K562 (cell line): ENCODE measurements at regions not wholly inside any gene's neighbourhood (a gene's known extent, or its start where the extent isn't known, plus 50 kb on each side); places are given as distances from the start of the nearest gene placed in this dataset.

Source experiments
- CHD7 ChIP-seq: fragments of 200-600 bp; sonication (generic); IDR thresholded peaks from one replicate; pipeline ENCODE4 v1.6.1; 2012; ENCODE audit warnings: mild to moderate bottlenecking, low read depth, low read length, inconsistent platforms
- DPF2 ChIP-seq: fragments of 450-650 bp; IDR thresholded peaks from 2 replicates; pipeline ENCODE4 v1.6.1; 2016
- HMG20A ChIP-seq: fragments of 450-650 bp; formaldehyde crosslinking; conservative IDR thresholded peaks from 2 replicates; pipeline ENCODE4 v1.4.0; 2020; ENCODE audit warnings: mild to moderate bottlenecking, mixed read lengths
- IFI16 ChIP-seq: fragments of 250-450 bp; sonication (Bioruptor Pico); IDR thresholded peaks from 2 replicates; pipeline ENCODE4 v2.1.2; 2022; ENCODE audit warnings: mild to moderate bottlenecking, inconsistent platforms
- IRF9 ChIP-seq: fragments of 450-650 bp; IDR thresholded peaks from 2 replicates; pipeline ENCODE4 v1.6.1; 2016; ENCODE audit warnings: missing biosample characterization, missing genetic modification characterization
- MECOM ChIP-seq: fragments of 250-450 bp; sonication (Bioruptor Pico); IDR thresholded peaks from 2 replicates; pipeline ENCODE4 v1.8.0; 2022; ENCODE audit warnings: inconsistent platforms
- MED1 ChIP-seq: sonication (generic); formaldehyde crosslinking; IDR thresholded peaks from 2 replicates; pipeline ENCODE4 v1.8.1; 2023; ENCODE audit warnings: missing genetic modification reagents, borderline replicate concordance
- MTA2 ChIP-seq: fragments of 450-650 bp; IDR thresholded peaks from 2 replicates; pipeline ENCODE4 v1.6.1; 2016; ENCODE audit warnings: low read depth
- PHB2 ChIP-seq: fragments of 450-650 bp; IDR thresholded peaks from 2 replicates; pipeline ENCODE4 v1.6.1; 2017; ENCODE audit warnings: low read depth
- POLR3A ChIP-seq: IDR thresholded peaks from 2 replicates; pipeline ENCODE4 v1.6.1; 2011; ENCODE audit warnings: borderline replicate concordance, mild to moderate bottlenecking, moderate library complexity; ENCODE audit not compliant: insufficient read length, insufficient read depth; ENCODE audit errors: extremely low read depth
- RCOR1 ChIP-seq, 2 experiments: IDR thresholded peaks; 2 replicates each; pipeline ENCODE4 v1.6.1; 2012; ENCODE audit warnings: low read depth in 2 of 2, low read length in 2 of 2, borderline replicate concordance in 1 of 2, improper control_type of control experiment in 1 of 2
- SMAD3 ChIP-seq: fragments of 450-650 bp; formaldehyde crosslinking; conservative IDR thresholded peaks from 2 replicates; pipeline ENCODE4 v1.4.0; 2020; ENCODE audit warnings: mild to moderate bottlenecking
- SOX6 ChIP-seq: fragments of 450-650 bp; IDR thresholded peaks from 2 replicates; pipeline ENCODE4 v1.6.1; 2014; ENCODE audit warnings: mild to moderate bottlenecking
- TF ChIP-seq, protein P1 (sequence below), 2 experiments: IDR thresholded peaks; 2 replicates each; pipeline ENCODE4 v1.6.1; 2011; ENCODE audit warnings: borderline replicate concordance in 1 of 2, control low read depth in 1 of 2, low read depth in 1 of 2, low read length in 1 of 2, mild to moderate bottlenecking in 1 of 2, mixed read lengths in 1 of 2, moderate library complexity in 1 of 2; ENCODE audit not compliant: insufficient read depth in 1 of 2, insufficient read length in 1 of 2, poor library complexity in 1 of 2, severe bottlenecking in 1 of 2; ENCODE audit errors: extremely low read depth in 1 of 2

DNA sequence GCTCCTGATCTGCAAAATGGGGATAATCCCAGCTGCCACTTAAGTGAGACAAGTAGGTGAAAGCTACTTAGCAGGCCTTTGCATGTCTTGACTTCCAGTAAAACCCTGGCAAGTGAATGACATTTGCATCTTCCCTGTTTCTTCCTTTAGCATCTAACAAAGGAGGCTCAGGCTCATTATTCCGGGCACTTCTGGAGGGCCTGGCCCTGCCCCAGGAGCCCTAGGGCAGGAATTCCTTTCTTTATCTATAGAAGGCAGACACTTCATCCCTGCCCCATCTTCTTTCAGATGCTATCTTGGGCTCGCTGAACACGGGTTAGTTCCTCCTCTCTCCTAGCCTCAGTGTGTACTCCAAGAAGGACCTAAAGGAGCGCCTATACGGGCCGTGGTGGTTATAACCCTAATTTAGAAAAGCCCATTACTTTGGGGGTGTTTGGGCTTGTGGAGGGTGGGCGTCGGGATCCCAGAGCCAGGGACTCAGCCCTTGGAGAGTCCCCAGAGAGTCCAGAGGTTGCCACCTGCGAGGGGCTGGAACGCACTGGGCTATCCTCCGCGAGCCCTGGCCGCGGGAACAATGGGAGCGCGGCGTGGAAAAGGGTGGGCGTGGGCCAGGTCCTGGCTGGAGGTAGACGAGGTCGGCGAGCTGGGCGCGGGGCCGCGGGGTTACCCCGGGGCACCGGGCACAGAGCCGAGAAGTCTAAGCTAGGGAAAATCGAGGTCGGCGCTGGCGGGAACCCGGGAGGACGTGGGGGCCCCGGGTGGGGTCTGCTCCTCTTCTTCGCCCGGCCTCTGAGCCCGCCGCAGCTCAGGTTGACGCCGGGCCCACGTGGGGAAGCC lies 62.8 kb upstream of the EPB41L1 start (continued):
- TF ChIP-seq, protein P1, sequence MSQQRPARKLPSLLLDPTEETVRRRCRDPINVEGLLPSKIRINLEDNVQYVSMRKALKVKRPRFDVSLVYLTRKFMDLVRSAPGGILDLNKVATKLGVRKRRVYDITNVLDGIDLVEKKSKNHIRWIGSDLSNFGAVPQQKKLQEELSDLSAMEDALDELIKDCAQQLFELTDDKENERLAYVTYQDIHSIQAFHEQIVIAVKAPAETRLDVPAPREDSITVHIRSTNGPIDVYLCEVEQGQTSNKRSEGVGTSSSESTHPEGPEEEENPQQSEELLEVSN (IDR thresholded peaks at IDR 0.05; ENCODE audit: borderline replicate concordance in 1 of 2, extremely low read depth in 1 of 2, insufficient read depth in 1 of 2, insufficient read length in 1 of 2, low read depth in 1 of 2, low read length in 1 of 2, poor library complexity in 1 of 2, severe bottlenecking in 1 of 2): peak in 1 of 2 experiments; percentile 50
- peak; percentile 16; the same call in 1 of the 2 replicates for TF ChIP-seq SOX6
- no peak for TF ChIP-seq POLR3A
- no peak for TF ChIP-seq MED1 (CRISPR knock-in tag)
- peak; percentile 70; the same call in 1 of the 2 replicates for TF ChIP-seq MECOM (CRISPR knock-in tag)
- no peak for TF ChIP-seq PHB2
- peak in 1 of 2 experiments; percentile 59; a peak in 1 of 4 replicates for TF ChIP-seq RCOR1 (IDR thresholded peaks at IDR 0.05; ENCODE audit: borderline replicate concordance in 1 of 2, low read depth in 2 of 2, low read length in 2 of 2)
- 0 out of 2 replicates have a peak, but pooled peaks have one; percentile 31 for TF ChIP-seq DPF2
- TF ChIP-seq MTA2: peak; percentile 15; the same call in 1 of the 2 replicates
- no peak for TF ChIP-seq SMAD3 (CRISPR knock-in tag)
- TF ChIP-seq IRF9 (tag): no peak
- no peak for TF ChIP-seq HMG20A (CRISPR knock-in tag)
- no peak for TF ChIP-seq IFI16
- no peak for TF ChIP-seq CHD7
